ENCODE measurements at regions not wholly inside any gene's neighbourhood (a gene's known extent, or its start where the extent isn't known, plus 50 kb on each side); places are given as distances from the start of the nearest gene placed in this dataset.
"Not testable (repeated sequence)": the region's sequence is repeated elsewhere in the genome, so short reads cannot be mapped to it uniquely, and the experiment has no call there.

DNA sequence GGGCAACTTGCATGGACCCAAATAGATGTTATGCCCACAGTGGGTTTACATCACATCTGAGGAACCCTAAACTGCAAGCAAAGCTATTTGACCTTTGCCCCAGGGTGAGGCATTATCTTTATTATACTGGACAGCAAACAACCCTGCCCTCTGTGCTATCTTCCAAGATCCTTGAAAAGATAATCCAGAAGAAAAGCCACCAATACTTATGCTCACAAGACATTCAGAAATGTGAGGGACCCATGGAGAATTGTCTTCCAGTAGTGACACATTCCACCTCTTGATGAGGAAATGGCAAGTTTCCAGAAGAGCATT is 53.0 kb upstream of the NDUFV2 start:
- Histone ChIP-seq H3K9me2 (replicated peaks; ENCODE audit: low read depth, low read length) (no peaks in the 10 kb centered on the region), H3K4me1 (ENCODE audit: insufficient read depth, low read length, poor library complexity, severe bottlenecking) (no peaks in the 10 kb centered on the region), H3K79me2 (ENCODE audit: insufficient read depth, low read length) (no peaks in the 10 kb centered on the region), H3K9ac (ENCODE audit: low read depth, low read length, poor library complexity, severe bottlenecking) (no peak overlapping the region), H4K20me1 (ENCODE audit: insufficient read depth, low read length, poor library complexity, severe bottlenecking) (no peaks in the 10 kb centered on the region), H3K36me3 (ENCODE audit: insufficient read depth, low read length) (no peaks in the 10 kb centered on the region), H3K4me3 (ENCODE audit: low read length, poor library complexity, severe bottlenecking) (no peak overlapping the region), H3K9me3 (ENCODE audit: insufficient read depth, low read depth, low read length) (peaks cover 3% of the 10 kb centered on the region; the same call in 1 of the 2 replicates), H3K27me3 (ENCODE audit: insufficient read depth, low read length, poor library complexity, severe bottlenecking) (no peaks in the 10 kb centered on the region), H3F3A (ENCODE audit: low read depth) (no peaks in the 10 kb centered on the region), H2AFZ (ENCODE audit: low read length) (no peak overlapping the region), H3K4me2 (ENCODE audit: low read depth, low read length, poor library complexity, severe bottlenecking) (no peak overlapping the region)
- no peak for TF ChIP-seq EZH2phosphoT487 (IDR thresholded peaks at IDR 0.05; ENCODE audit: borderline replicate concordance)
- TF ChIP-seq, protein P1, sequence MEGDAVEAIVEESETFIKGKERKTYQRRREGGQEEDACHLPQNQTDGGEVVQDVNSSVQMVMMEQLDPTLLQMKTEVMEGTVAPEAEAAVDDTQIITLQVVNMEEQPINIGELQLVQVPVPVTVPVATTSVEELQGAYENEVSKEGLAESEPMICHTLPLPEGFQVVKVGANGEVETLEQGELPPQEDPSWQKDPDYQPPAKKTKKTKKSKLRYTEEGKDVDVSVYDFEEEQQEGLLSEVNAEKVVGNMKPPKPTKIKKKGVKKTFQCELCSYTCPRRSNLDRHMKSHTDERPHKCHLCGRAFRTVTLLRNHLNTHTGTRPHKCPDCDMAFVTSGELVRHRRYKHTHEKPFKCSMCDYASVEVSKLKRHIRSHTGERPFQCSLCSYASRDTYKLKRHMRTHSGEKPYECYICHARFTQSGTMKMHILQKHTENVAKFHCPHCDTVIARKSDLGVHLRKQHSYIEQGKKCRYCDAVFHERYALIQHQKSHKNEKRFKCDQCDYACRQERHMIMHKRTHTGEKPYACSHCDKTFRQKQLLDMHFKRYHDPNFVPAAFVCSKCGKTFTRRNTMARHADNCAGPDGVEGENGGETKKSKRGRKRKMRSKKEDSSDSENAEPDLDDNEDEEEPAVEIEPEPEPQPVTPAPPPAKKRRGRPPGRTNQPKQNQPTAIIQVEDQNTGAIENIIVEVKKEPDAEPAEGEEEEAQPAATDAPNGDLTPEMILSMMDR (conservative IDR thresholded peaks at IDR 0.05; ENCODE audit: low read length) = no peak

DNA sequence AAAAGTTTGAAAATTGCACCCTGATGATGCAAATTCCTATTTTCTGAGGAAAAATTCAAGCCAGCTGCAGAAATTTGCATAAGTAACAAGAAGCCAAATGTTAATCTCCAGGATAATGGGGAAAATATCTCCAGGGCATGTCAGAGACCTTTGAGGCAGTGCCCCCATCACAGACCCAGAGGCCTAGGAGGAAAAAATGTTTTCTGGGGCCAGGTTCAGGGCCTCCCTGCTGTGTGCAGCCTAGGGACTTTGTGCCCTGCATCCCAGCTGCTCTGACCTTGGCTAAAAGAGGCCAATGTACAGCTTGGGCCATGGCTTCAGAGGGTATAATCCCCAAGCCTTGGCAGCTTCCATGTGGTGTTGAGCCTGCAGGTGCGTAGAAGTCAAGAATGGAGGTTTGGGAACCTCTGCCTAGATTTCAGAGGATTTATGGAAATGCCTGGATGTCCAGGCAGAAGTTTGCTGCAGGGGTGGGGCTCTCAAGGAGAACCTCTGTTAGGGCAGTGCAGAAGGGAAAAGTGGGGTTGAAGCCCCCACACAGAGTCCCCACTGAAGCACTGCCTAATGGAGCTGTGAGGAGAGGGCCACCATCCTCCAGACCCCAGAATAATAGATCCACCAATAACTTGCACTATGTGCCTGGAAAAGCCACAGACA is 51.7 kb upstream of the NDUFV2 start:
- not testable (repeated sequence) for H3K4me2 ChIP-seq (ENCODE audit: low read depth, low read length, poor library complexity, severe bottlenecking); H2AFZ ChIP-seq (ENCODE audit: low read length); H3F3A ChIP-seq (ENCODE audit: low read depth); H3K4me1 ChIP-seq (ENCODE audit: insufficient read depth, low read length, poor library complexity, severe bottlenecking); H4K20me1 ChIP-seq (ENCODE audit: insufficient read depth, low read length, poor library complexity, severe bottlenecking); H3K9me2 ChIP-seq (replicated peaks; ENCODE audit: low read depth, low read length); H3K9me3 ChIP-seq (ENCODE audit: insufficient read depth, low read depth, low read length); H3K79me2 ChIP-seq (ENCODE audit: insufficient read depth, low read length); H3K36me3 ChIP-seq (ENCODE audit: insufficient read depth, low read length); H3K27me3 ChIP-seq (ENCODE audit: insufficient read depth, low read length, poor library complexity, severe bottlenecking); H3K9ac ChIP-seq (ENCODE audit: low read depth, low read length, poor library complexity, severe bottlenecking); H3K4me3 ChIP-seq (ENCODE audit: low read length, poor library complexity, severe bottlenecking)
